DOHH2 (cell line): ENCODE measurements at regions not wholly inside any gene's neighbourhood (a gene's known extent, or its start where the extent isn't known, plus 50 kb on each side); places are given as distances from the start of the nearest gene placed in this dataset.

Experiments
- CTCF ChIP-seq: fragments of 200-600 bp; sonication (generic); IDR thresholded peaks from one replicate; pipeline ENCODE4 v1.5.1; 2014; ENCODE audit warnings: antibody characterized with exemption, mild to moderate bottlenecking, low read depth, low read length; ENCODE audit not compliant: poor library complexity, severe bottlenecking
- EZH2phosphoT487 ChIP-seq: fragments of 200-600 bp; sonication (generic); IDR thresholded peaks from 2 replicates; pipeline ENCODE4 v1.6.1; 2017; ENCODE audit warnings: borderline replicate concordance, mild to moderate bottlenecking, antibody characterized with exemption, low read length, moderate library complexity, mixed read lengths

DNA sequence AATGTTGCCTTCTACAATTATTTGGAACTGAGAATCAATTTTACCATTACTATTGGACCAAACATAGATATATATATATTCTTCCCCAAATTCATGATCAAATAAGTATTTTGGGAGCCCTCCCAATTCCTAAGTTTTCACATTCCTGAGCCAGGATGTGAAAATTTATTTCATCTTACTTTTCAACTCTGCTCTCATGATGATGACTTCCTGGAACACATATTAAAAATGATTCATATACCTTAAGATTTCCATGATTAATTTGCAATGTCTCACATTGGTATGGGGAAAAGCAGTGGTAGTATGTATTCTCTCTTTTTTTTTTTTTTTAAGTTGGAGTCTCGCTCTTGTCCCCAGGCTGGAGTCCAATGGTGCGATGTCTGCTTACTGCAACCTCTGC lies 596.1 kb upstream of the ZEB2 start:
- TF ChIP-seq CTCF (no peak), EZH2phosphoT487 (no peak)
